Stimulated activated CD4-positive, alpha-beta T cell treated with anti-CD3 and anti-CD28 coated beads, Interleukin-15, amount 100 ng/mL, for 24 hours (primary cell): ENCODE measurements at regions not wholly inside any gene's neighbourhood (a gene's known extent, or its start where the extent isn't known, plus 50 kb on each side); places are given as distances from the start of the nearest gene placed in this dataset.
"Not testable (repeated sequence)": the region's sequence is repeated elsewhere in the genome, so short reads cannot be mapped to it uniquely, and the experiment has no call there.

Source experiments
- DNase-seq: peaks from one replicate; pipeline ENCODE4 v3.0.0-alpha.2; 2020

DNA sequence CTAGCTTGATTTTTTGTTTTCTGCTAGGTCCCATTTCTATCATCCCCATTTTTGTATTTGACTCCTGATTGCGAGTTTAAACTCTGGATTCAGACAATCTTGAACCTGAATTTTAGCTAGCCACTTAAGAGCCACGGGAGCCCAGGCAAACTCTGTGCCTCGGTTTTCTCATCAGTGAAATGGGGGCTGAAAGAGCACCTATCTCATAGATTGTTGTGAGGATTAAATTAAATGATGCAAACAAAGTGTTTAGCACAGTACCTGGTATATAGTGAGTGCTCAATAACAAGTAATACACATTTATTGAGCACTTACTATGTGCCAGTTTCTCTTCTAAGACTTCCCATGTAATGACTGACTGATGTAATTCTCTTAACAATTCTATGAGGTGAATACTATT, 158.1 kb upstream of the POU3F1 start:
- DNase-seq: no peak

DNA sequence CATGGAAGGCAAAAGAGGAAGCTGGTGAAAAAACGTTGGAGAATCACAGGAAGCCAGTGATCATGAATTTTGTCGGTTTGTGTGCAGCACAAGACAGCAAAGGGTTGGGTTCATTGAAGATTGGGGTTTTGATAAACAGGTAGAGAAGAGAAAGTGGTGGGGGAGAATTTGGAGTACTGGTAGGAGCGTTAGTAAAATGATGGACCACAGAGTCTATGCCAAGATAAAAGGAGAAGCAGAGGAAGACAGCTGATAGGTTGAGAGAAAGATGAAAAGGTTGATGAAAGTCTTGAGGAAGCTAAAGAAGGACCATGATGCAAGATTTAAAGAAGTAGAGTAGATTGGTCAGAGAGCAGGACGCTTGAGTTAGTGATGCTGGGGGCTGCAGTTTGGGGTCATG, 156.8 kb upstream of the POU3F1 start:
- no peak for DNase-seq

DNA sequence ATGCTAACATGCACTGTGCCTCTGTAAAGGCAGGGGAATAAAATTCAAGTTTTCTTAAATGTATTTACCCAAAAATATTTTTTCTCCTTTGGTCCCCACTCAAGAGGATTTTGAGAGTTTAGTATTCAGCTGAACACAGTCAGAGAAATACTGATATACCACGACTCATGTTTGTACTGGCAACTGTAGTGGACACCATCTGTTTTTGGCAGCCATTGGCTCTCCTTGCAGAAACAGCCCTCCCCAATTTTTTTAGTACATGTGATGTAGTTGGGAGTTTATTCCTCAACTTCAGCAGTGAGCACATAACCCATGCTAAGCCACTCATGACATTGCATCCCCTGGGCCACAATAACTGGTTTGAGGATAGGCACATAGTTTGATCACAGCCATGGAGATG, 154.8 kb upstream of the POU3F1 start:
- DNase-seq: no peak

DNA sequence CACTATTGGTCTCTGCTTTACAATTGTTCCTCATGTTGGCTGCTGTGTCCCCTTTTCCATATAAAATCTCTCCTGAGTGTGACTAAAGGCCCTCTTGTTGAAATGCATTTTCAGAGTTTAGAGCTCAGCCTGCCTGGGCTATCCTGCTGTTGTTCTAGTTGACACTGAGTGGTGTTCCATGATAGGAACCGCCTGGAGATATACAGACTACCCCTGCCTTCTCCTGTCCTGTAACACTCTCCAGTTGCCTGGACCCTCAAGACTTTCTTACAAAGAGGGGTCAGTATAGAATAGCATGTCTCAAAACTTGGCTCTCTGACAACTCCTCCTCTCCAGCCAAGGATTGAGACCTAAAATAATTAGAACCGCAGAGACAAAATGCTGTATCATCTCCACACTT, 152.0 kb upstream of the POU3F1 start:
- no peak for DNase-seq

- DNase-seq: no peak
These were observed 151.5 kb upstream of the POU3F1 start for GRCh38 chr1:38198099-38198498.

DNA sequence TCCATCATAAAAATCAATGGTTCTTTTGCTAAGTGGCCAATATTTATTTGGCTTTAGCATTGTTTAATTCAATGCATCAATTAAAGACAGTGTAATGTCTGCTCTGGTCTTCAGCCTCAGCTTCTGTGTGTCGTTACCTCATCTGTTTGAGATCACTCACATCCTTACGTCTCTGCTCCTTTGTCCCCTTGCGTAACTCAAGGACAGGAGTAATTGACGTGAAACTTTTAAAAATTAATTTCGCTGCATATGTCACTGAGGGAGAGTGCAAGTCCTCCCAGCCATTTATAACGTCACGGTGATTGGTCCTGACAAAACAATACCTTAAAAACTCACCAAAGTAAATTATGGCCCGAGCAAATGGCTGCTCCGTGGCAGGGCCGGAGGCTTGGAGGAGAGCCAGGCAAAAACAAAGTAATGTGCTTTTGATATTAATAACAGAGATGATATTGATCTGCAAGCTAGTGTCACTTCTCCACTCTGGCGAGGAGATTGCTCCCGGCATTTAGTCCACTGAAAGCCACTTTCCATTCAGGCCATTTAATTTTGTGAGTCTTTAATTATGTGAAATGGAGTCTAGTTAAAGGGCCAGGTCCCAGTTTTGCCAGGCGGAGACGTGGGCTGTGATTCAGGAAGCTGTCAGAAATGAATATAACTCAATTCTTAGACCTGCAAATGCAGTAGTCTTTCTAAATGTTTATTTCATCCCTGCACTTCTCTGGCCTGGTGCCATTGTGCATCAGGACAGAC, 150.9 kb upstream of the POU3F1 start:
- DNase-seq: no peak

- DNase-seq: no peak
These were observed 147.9 kb upstream of the POU3F1 start for GRCh38 chr1:38194472-38194871.

DNA sequence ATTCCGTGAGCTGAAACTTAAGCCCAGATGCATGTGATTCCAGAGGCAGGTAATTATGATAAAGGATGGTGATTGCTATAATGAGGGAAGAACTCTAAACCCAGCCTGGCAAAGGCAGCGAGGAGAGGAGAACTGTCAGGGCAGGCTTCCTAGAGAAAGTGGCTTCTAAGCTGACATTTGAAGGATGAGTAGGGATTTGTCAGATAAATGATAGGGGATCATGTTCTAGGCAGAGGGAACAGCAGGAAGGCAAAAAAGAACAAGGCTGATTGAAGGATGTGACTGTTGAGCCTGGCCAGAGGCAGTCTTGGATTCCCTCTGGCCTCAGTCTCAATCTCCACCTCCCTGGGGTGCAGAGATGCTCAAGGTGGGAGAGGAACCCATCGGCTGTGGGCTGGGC, 146.4 kb upstream of the POU3F1 start:
- no peak for DNase-seq

DNA sequence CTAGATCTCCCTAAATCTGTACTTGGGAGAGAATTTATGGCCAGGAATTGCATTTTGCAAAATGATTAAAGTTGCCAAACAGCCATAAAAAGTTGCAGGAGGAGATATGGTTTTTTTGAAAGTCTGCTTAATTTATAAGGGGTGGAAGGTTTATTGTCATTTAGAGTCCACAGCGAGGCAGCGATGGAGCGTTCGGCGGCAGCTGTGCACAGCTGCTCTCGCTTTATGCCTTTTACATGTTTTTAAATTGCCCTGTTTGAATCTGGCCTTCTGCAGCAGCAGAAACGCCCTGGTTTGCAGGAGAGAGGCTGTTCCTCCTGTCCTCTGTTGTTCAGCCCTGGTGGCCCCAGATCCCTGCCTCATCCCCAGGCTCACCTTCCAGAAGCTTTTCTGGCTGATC, 144.9 kb upstream of the POU3F1 start:
- DNase-seq: no peak

- no peak for DNase-seq
These were observed 144.4 kb upstream of the POU3F1 start for GRCh38 chr1:38190983-38191382.

- DNase-seq: no peak
These were observed 141.0 kb upstream of the POU3F1 start for GRCh38 chr1:38187552-38187951.

GRCh38 chr1:38186566-38186965, 140.0 kb upstream of the POU3F1 start:
- DNase-seq: no peak

DNA sequence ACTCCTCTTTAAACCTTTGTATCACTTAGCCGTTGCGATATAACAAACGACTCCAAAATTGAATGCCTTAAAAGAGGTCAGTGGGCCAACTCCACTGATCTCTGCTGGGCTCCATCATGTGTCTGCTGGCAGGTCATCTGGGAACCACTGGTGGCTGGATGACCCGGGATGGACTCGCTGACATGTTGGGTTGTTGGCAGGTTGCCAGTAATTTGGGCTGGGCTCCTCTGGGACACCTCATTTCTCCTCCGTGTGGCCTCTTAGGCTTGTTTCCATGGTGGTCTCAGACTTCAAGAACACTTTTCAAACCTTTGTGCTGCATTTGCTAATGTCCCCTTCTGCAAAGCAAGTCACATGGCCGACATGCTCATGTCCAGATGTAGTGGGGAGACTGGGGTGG, 139.3 kb upstream of the POU3F1 start:
- DNase-seq: no peak

DNA sequence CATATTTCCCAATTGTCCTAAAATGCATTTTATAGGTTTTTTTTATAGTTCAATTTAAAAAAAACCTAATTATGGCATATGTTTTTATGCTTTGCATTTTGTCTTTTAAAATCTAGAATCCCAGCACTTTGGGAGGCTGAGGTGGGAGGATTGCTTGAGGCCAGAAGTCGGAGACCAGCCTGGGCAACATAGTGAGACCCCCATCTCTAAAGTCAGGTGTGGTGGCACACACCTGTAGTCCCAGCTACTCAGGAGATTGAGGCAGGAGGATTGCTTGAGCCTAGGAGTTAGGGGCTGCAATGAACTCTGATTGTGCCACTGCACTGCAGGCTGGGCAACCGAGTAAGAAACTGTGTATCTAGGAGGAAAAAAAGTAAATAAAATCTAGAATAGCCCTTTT, 137.2 kb upstream of the POU3F1 start:
- DNase-seq: no peak

DNA sequence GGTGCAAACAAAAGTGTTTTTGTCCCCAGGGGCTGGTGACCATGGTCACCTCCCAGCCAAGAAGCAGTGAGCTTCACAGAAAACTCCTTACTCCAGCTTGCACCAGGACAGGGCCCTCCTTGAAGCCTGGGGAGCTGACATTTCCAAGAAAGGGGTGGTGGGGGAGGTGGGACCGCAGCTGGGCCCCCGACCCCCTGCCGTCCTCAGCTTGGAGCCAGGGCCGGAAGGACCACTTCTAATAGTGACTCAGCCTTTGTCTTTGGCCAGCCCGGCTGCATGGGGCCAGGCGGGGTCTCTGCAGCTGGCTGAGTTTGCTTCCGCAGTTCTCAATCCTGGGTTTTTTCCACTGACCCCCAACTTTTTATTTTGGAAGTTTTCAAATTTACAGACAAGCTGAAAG, 136.5 kb upstream of the POU3F1 start:
- DNase-seq: no peak

DNA sequence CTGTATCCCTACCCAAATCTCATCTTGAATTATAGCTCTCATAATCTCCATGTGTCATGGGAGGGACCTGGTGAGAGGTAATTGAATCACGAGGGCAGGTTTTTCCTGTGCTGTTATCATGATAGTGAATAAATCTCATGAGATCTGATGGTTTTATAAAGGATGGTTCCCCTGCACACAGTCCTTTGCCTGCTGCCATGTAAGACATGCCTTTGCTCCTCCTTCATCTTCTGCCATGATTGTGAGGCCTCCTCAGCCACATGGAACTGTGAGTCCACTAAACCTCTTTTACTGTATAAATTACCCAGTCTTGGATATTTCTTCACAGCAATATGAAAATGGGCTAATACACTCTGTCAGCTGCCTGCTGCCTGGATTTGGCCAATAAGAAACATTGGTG, 133.8 kb upstream of the POU3F1 start:
- not testable (repeated sequence) for DNase-seq

- DNase-seq: no peak
These were observed 132.9 kb upstream of the POU3F1 start for GRCh38 chr1:38179483-38179882.

GRCh38 chr1:38178216-38178615, 131.6 kb upstream of the POU3F1 start:
- no peak for DNase-seq

GRCh38 chr1:38175121-38175520, 128.5 kb upstream of the POU3F1 start:
- DNase-seq: no peak

- no peak for DNase-seq
These were observed 127.3 kb upstream of the POU3F1 start for GRCh38 chr1:38173848-38174247.

GRCh38 chr1:38173157-38173831, 126.7 kb upstream of the POU3F1 start:
- DNase-seq: no peak

GRCh38 chr1:38169121-38169520, 122.5 kb upstream of the POU3F1 start:
- DNase-seq: no peak

DNA sequence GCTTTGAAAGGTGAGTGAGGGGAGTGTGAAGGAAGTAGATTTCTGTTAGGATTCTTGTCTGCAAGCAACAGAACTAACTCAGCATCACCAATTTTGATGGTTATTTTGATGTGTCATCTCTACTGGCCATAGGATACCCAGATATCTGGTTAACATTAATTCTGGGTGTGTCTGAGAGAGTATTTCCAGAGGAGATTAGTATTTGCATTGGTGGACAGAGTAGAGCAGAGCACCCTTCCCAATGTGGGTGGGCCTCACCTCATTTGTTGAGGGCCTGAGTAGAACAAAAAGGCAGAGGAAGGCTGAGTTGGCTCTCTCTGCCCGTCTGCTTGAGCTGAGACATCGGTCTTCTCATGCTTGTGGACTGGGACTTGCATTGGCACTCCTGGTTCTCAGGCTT, 121.8 kb upstream of the POU3F1 start:
- DNase-seq: no peak

GRCh38 chr1:38166461-38166860, 119.9 kb upstream of the POU3F1 start:
- no peak for DNase-seq
